Osteoblast (primary cell): ENCODE measurements at regions not wholly inside any gene's neighbourhood (a gene's known extent, or its start where the extent isn't known, plus 50 kb on each side); places are given as distances from the start of the nearest gene placed in this dataset.

Experiments used
- DNase-seq: peaks from one replicate; pipeline ENCODE4 v3.0.0; 2011; ENCODE audit warnings: low spot score, mixed read lengths; ENCODE audit not compliant: insufficient read length; ENCODE audit errors: missing footprints
- H2AFZ ChIP-seq: 2 replicates; pipeline ENCODE4 v1.6.0; 2011; ENCODE audit warnings: mild to moderate bottlenecking, low read length
- H3K27ac ChIP-seq: 2 replicates; pipeline ENCODE4 v1.5.1; 2011; ENCODE audit warnings: mild to moderate bottlenecking, low read depth, low read length, moderate library complexity
- H3K27me3 ChIP-seq: 2 replicates; pipeline ENCODE4 v1.6.0; 2012; ENCODE audit warnings: mild to moderate bottlenecking, control low read depth, inconsistent platforms, low read length, moderate library complexity; ENCODE audit not compliant: insufficient read depth
- H3K36me3 ChIP-seq: 2 replicates; pipeline ENCODE4 v1.5.1; 2011; ENCODE audit warnings: mild to moderate bottlenecking, low read length, control low read depth, moderate library complexity; ENCODE audit not compliant: insufficient read depth
- H3K4me1 ChIP-seq: 2 replicates; pipeline ENCODE4 v1.5.1; 2011; ENCODE audit warnings: mild to moderate bottlenecking, low read length, control low read depth, moderate library complexity; ENCODE audit not compliant: insufficient read depth
- H3K4me2 ChIP-seq: 2 replicates; pipeline ENCODE4 v1.6.0; 2011; ENCODE audit warnings: mild to moderate bottlenecking, low read length; ENCODE audit not compliant: insufficient read depth
- H3K4me3 ChIP-seq: fragments of 200-600 bp; sonication (generic); 3 replicates; pipeline ENCODE4 v1.5.1; 2012; ENCODE audit warnings: mild to moderate bottlenecking, low read length, inconsistent platforms; ENCODE audit not compliant: insufficient read depth
- H3K79me2 ChIP-seq: 2 replicates; pipeline ENCODE4 v1.6.0; 2012; ENCODE audit warnings: mild to moderate bottlenecking, low read length, control low read depth, inconsistent platforms; ENCODE audit not compliant: insufficient read depth
- H3K9me3 ChIP-seq: 2 replicates; pipeline ENCODE4 v1.5.1; 2011; ENCODE audit warnings: low read depth, low read length, control low read depth
- H4K20me1 ChIP-seq: 2 replicates; pipeline ENCODE4 v1.6.0; 2012; ENCODE audit warnings: mild to moderate bottlenecking, low read length, control low read depth; ENCODE audit not compliant: insufficient read depth
- TF ChIP-seq, protein P1 (sequence below): IDR thresholded peaks from 2 replicates; pipeline ENCODE4 v1.5.1; 2011; ENCODE audit warnings: mild to moderate bottlenecking, low read depth, low read length, moderate library complexity; ENCODE audit errors: extremely low read depth

- no peak for DNase-seq
- H3K27me3 ChIP-seq, result no peaks in the 10 kb centered on the region
- TF ChIP-seq, protein P1, sequence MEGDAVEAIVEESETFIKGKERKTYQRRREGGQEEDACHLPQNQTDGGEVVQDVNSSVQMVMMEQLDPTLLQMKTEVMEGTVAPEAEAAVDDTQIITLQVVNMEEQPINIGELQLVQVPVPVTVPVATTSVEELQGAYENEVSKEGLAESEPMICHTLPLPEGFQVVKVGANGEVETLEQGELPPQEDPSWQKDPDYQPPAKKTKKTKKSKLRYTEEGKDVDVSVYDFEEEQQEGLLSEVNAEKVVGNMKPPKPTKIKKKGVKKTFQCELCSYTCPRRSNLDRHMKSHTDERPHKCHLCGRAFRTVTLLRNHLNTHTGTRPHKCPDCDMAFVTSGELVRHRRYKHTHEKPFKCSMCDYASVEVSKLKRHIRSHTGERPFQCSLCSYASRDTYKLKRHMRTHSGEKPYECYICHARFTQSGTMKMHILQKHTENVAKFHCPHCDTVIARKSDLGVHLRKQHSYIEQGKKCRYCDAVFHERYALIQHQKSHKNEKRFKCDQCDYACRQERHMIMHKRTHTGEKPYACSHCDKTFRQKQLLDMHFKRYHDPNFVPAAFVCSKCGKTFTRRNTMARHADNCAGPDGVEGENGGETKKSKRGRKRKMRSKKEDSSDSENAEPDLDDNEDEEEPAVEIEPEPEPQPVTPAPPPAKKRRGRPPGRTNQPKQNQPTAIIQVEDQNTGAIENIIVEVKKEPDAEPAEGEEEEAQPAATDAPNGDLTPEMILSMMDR, result peak; percentile 54
Measured at GRCh38 chr11:82676483-82677094, 57.1 kb downstream of the FAM181B start.

DNA sequence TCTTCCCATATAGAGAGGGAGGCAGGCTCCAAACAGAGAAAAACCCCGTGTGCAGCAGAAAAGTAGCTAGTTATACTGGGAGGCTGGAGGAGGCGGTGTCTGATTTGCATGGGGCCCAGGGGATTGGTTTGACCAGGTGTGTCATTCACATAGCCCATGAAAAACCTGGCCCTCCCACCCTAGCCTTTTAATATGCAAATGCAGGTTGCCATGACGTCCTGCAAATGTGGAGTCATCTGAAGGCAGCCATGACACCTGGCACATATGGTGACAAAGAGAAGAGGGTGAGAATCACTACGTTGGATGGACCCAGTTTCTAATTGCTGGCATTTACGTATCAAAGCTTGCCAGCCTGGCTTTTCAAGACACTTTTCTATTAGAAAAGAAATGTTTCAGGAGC lies 57.8 kb downstream of the FAM181B start:
- H3K4me3 ChIP-seq, result no peak overlapping the region
- H3K4me2 ChIP-seq, result no peak overlapping the region
- no peak for DNase-seq
- H2AFZ ChIP-seq, result no peak overlapping the region
- H3K36me3 ChIP-seq, result no peaks in the 10 kb centered on the region
- H3K27ac ChIP-seq, result no peak overlapping the region
- H3K79me2 ChIP-seq, result no peaks in the 10 kb centered on the region
- TF ChIP-seq, protein P1, result no peak
- no peaks in the 10 kb centered on the region for H4K20me1 ChIP-seq
- no peaks in the 10 kb centered on the region for H3K27me3 ChIP-seq
- H3K9me3 ChIP-seq, result no peaks in the 10 kb centered on the region
- H3K4me1 ChIP-seq, result no peaks in the 10 kb centered on the region

More at GRCh38 chr11:82676483-82677094, 57.1 kb downstream of the FAM181B start:
- Histone ChIP-seq H3K4me2 (no peak overlapping the region), H3K27ac (no peak overlapping the region), H4K20me1 (no peaks in the 10 kb centered on the region), H3K36me3 (no peaks in the 10 kb centered on the region), H3K9me3 (no peaks in the 10 kb centered on the region), H3K4me3 (no peak overlapping the region), H3K4me1 (no peaks in the 10 kb centered on the region), H2AFZ (no peak overlapping the region), H3K79me2 (no peaks in the 10 kb centered on the region)

DNA sequence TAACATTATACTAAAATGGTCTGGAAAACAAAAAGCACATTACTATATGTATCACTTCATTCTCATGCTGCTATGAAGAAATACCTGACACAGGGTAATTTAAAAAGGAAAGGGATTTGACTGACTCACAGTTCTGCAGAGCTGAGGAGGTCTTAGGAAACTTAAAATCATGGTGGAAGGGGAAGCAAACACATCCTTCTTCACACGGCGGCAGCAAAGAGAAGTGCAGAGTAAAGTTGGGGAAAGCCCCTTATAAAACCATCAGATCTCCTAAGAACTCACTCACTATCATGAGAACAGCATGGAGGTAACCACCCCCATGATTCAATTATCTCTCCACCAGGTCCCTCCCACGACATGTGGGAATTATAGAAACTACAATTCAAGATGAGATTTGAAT lies 60.0 kb downstream of the FAM181B start:
- no peaks in the 10 kb centered on the region for H3K9me3 ChIP-seq
- no peaks in the 10 kb centered on the region for H3K36me3 ChIP-seq
- TF ChIP-seq, protein P1, result no peak
- H3K27me3 ChIP-seq, result no peaks in the 10 kb centered on the region
- no peak for DNase-seq
- no peaks in the 10 kb centered on the region for H4K20me1 ChIP-seq
- H2AFZ ChIP-seq, result no peak overlapping the region
- no peaks in the 10 kb centered on the region for H3K4me1 ChIP-seq
- no peak overlapping the region for H3K4me3 ChIP-seq
- H3K4me2 ChIP-seq, result no peak overlapping the region
- no peak overlapping the region for H3K27ac ChIP-seq
- no peaks in the 10 kb centered on the region for H3K79me2 ChIP-seq

DNA sequence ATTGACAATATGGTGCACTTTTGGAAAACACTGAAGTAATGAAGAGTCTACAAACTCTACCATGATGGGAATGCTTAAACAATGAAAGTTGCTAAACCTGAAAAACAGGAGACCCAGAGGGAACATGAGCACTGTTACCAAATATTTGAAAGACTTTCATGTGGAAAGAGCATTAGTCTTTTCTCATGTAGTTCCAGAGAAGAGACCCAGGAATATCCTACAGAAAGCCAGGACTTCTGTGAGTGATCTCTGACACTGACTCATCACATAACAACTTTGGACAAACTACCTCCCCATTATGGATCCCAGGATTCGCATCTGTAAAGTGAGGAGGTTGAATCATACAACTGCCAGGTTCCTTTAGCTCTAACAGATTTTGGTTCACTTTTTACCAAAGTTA lies 62.2 kb downstream of the FAM181B start:
- Histone ChIP-seq H3K9me3 (no peaks in the 10 kb centered on the region), H3K4me1 (no peaks in the 10 kb centered on the region), H3K4me2 (no peak overlapping the region), H2AFZ (no peak overlapping the region), H3K79me2 (no peaks in the 10 kb centered on the region), H3K36me3 (no peaks in the 10 kb centered on the region), H3K27ac (no peak overlapping the region), H4K20me1 (no peaks in the 10 kb centered on the region), H3K4me3 (no peak overlapping the region), H3K27me3 (no peaks in the 10 kb centered on the region)
- no peak for DNase-seq
- TF ChIP-seq, protein P1, result no peak
